ENCODE measurements at regions not wholly inside any gene's neighbourhood (a gene's known extent, or its start where the extent isn't known, plus 50 kb on each side); places are given as distances from the start of the nearest gene placed in this dataset.

DNA sequence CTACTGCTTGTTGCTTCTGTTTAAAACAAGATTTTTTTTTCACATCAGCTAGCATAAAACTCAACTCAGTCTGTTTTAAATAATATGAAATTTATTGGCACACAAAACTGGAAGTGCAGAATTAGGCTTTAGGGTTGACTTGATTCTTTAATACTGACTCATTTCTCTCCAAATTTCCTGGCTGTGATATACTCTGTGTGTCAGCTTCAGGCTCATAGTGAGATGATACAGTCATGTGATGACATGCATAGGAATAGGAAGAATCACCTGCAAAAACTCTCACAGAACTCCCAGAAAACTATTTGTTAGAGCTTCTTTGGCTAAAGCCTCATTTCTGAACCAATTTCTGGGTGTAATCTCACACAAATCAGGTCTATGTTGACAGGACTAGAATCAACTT, 1068.0 kb upstream of the EPHA7 start:
- TF ChIP-seq, protein P1, sequence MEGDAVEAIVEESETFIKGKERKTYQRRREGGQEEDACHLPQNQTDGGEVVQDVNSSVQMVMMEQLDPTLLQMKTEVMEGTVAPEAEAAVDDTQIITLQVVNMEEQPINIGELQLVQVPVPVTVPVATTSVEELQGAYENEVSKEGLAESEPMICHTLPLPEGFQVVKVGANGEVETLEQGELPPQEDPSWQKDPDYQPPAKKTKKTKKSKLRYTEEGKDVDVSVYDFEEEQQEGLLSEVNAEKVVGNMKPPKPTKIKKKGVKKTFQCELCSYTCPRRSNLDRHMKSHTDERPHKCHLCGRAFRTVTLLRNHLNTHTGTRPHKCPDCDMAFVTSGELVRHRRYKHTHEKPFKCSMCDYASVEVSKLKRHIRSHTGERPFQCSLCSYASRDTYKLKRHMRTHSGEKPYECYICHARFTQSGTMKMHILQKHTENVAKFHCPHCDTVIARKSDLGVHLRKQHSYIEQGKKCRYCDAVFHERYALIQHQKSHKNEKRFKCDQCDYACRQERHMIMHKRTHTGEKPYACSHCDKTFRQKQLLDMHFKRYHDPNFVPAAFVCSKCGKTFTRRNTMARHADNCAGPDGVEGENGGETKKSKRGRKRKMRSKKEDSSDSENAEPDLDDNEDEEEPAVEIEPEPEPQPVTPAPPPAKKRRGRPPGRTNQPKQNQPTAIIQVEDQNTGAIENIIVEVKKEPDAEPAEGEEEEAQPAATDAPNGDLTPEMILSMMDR (IDR thresholded peaks at IDR 0.05) = no peak
- no peak for TF ChIP-seq EP300 (IDR thresholded peaks at IDR 0.05)
- no peak for TF ChIP-seq POLR2A (IDR thresholded peaks at IDR 0.05)
- TF ChIP-seq POLR2AphosphoS5 (IDR thresholded peaks at IDR 0.05) = no peak
